ENCODE measurements at regions not wholly inside any gene's neighbourhood (a gene's known extent, or its start where the extent isn't known, plus 50 kb on each side); places are given as distances from the start of the nearest gene placed in this dataset.
"Not testable (repeated sequence)": the region's sequence is repeated elsewhere in the genome, so short reads cannot be mapped to it uniquely, and the experiment has no call there.

GRCh38 chr1:116834595-116834994, 75.1 kb upstream of the PTGFRN start:
- peaks cover 0 to 1% (median 0%) of the 10 kb centered on the region in 5 donors for H3K27me3 Mint-ChIP-seq
- POLR2A ChIA-PET = no interaction called here
- peaks cover 0 to 14% (median 3%) of the 10 kb centered on the region in 9 donors for H3K9me3 Mint-ChIP-seq
- H3K36me3 Mint-ChIP-seq = peaks cover 0 to 6% (median 5%) of the 10 kb centered on the region in 3 donors
- H3K27ac Mint-ChIP-seq = peak overlapping the region in 2 of 10 donors; percentile 20 to 51
- ATAC-seq = no peak
- H3K4me3 Mint-ChIP-seq = peak overlapping the region in 1 of 10 donors; percentile 26
- H3K4me1 Mint-ChIP-seq = peaks cover 0 to 2% (median 0%) of the 10 kb centered on the region in 4 donors
- DNase-seq = no peak

GRCh38 chr1:116835161-116835560, 74.6 kb upstream of the PTGFRN start:
- peaks cover 0 to 1% (median 0%) of the 10 kb centered on the region in 5 donors for H3K27me3 Mint-ChIP-seq

GRCh38 chr1:116836099-116836498, 73.6 kb upstream of the PTGFRN start:
- no peak for DNase-seq
- POLR2A ChIA-PET = no interaction called here
- Mint-ChIP-seq H3K27ac (no peak overlapping the region), H3K4me3 (no peak overlapping the region), H3K9me3 (peaks cover 0 to 14% (median 3%) of the 10 kb centered on the region in 9 donors), H3K36me3 (peaks cover 0 to 6% (median 5%) of the 10 kb centered on the region in 3 donors), H3K27me3 (peaks cover 0 to 1% (median 0%) of the 10 kb centered on the region in 5 donors), H3K4me1 (peaks cover 0 to 2% (median 0%) of the 10 kb centered on the region in 4 donors)
- ATAC-seq = no peak

More at GRCh38 chr1:116835161-116835560, 74.6 kb upstream of the PTGFRN start:
- peaks cover 0 to 6% (median 5%) of the 10 kb centered on the region in 3 donors for H3K36me3 Mint-ChIP-seq
- POLR2A ChIA-PET = no interaction called here
- peaks cover 0 to 2% (median 0%) of the 10 kb centered on the region in 4 donors for H3K4me1 Mint-ChIP-seq
- peaks cover 0 to 14% (median 3%) of the 10 kb centered on the region in 9 donors for H3K9me3 Mint-ChIP-seq
- H3K4me3 Mint-ChIP-seq = no peak overlapping the region
- DNase-seq (no peak), ATAC-seq (no peak)
- peak overlapping the region in 1 of 10 donors; percentile 20 for H3K27ac Mint-ChIP-seq

GRCh38 chr1:116841569-116842344, 68.0 kb upstream of the PTGFRN start:
- Mint-ChIP-seq H3K4me3 (no peak overlapping the region), H3K27ac (no peak overlapping the region), H3K27me3 (peaks cover 0 to 1% (median 0%) of the 10 kb centered on the region in 5 donors), H3K9me3 (peaks cover 0 to 12% (median 3%) of the 10 kb centered on the region in 9 donors), H3K4me1 (no peaks in the 10 kb centered on the region), H3K36me3 (peaks cover 0 to 6% (median 5%) of the 10 kb centered on the region in 3 donors)
- POLR2A ChIA-PET = no interaction called here
- no peak for DNase-seq
- ATAC-seq = no peak

GRCh38 chr1:116842654-116843053, 67.1 kb upstream of the PTGFRN start:
- no peak for DNase-seq
- peaks cover 0 to 2% (median 0%) of the 10 kb centered on the region in 3 donors for H3K36me3 Mint-ChIP-seq
- no peak overlapping the region for H3K4me3 Mint-ChIP-seq
- H3K9me3 Mint-ChIP-seq = peaks cover 0 to 3% (median 0%) of the 10 kb centered on the region in 9 donors
- no peaks in the 10 kb centered on the region for H3K4me1 Mint-ChIP-seq
- H3K27ac Mint-ChIP-seq = no peak overlapping the region
- ATAC-seq = no peak
- POLR2A ChIA-PET = no interaction called here
- H3K27me3 Mint-ChIP-seq = no peaks in the 10 kb centered on the region

- Mint-ChIP-seq H3K4me3 (no peak overlapping the region), H3K36me3 (no peaks in the 10 kb centered on the region), H3K4me1 (peaks cover 0 to 3% (median 0%) of the 10 kb centered on the region in 4 donors), H3K27me3 (no peaks in the 10 kb centered on the region), H3K9me3 (peaks cover 0 to 1% (median 0%) of the 10 kb centered on the region in 9 donors), H3K27ac (peak overlapping the region in 1 of 10 donors; percentile 30)
- DNase-seq (no peak), ATAC-seq (no peak)
- POLR2A ChIA-PET = no interaction called here
These were observed 64.9 kb upstream of the PTGFRN start for GRCh38 chr1:116844775-116845174.

- ATAC-seq (no peak), DNase-seq (no peak)
- Mint-ChIP-seq H3K4me3 (no peak overlapping the region), H3K27me3 (no peaks in the 10 kb centered on the region), H3K27ac (no peak overlapping the region), H3K4me1 (peaks cover 0 to 3% (median 2%) of the 10 kb centered on the region in 4 donors), H3K36me3 (no peaks in the 10 kb centered on the region), H3K9me3 (peaks cover 0 to 2% (median 0%) of the 10 kb centered on the region in 9 donors)
- POLR2A ChIA-PET = no interaction called here
These were observed 62.5 kb upstream of the PTGFRN start for GRCh38 chr1:116847190-116847589.

GRCh38 chr1:116847688-116848531, 61.8 kb upstream of the PTGFRN start:
- no peak for ATAC-seq
- Mint-ChIP-seq H3K27me3 (no peaks in the 10 kb centered on the region), H3K4me3 (no peak overlapping the region), H3K9me3 (peaks cover 0 to 2% (median 0%) of the 10 kb centered on the region in 9 donors), H3K4me1 (peaks cover 0 to 3% (median 2%) of the 10 kb centered on the region in 4 donors), H3K36me3 (no peaks in the 10 kb centered on the region), H3K27ac (peak overlapping the region in 1 of 10 donors; percentile 17)
- no peak for DNase-seq
- POLR2A ChIA-PET = no interaction called here

GRCh38 chr1:116850436-116850835, 59.3 kb upstream of the PTGFRN start:
- Mint-ChIP-seq H3K4me1 (peaks cover 9 to 18% (median 13%) of the 10 kb centered on the region in 4 donors), H3K4me3 (no peak overlapping the region), H3K27me3 (no peaks in the 10 kb centered on the region), H3K27ac (peak overlapping the region in 1 of 10 donors; percentile 55), H3K36me3 (no peaks in the 10 kb centered on the region), H3K9me3 (peaks cover 0 to 2% (median 0%) of the 10 kb centered on the region in 9 donors)
- ATAC-seq = no peak
- POLR2A ChIA-PET = no interaction called here
- no peak for DNase-seq

- Mint-ChIP-seq H3K27ac (peak overlapping the region in 1 of 10 donors; percentile 80), H3K4me1 (peaks cover 9 to 18% (median 14%) of the 10 kb centered on the region in 4 donors)
- DNase-seq, H3K27me3 Mint-ChIP-seq, H3K9me3 Mint-ChIP-seq, POLR2A ChIA-PET, H3K36me3 Mint-ChIP-seq, H3K4me3 Mint-ChIP-seq, ATAC-seq: not testable (repeated sequence)
These were observed 58.5 kb upstream of the PTGFRN start for GRCh38 chr1:116851189-116851588.

- Mint-ChIP-seq H3K27me3 (no peaks in the 10 kb centered on the region), H3K27ac (peak overlapping the region in 1 of 10 donors; percentile 38), H3K4me3 (no peak overlapping the region), H3K36me3 (no peaks in the 10 kb centered on the region), H3K4me1 (peaks cover 9 to 18% (median 14%) of the 10 kb centered on the region in 4 donors), H3K9me3 (peaks cover 0 to 2% (median 0%) of the 10 kb centered on the region in 9 donors)
- POLR2A ChIA-PET = no interaction called here
- DNase-seq (no peak), ATAC-seq (no peak)
These were observed 57.9 kb upstream of the PTGFRN start for GRCh38 chr1:116851846-116852245.

- Mint-ChIP-seq H3K27me3 (no peaks in the 10 kb centered on the region), H3K36me3 (no peaks in the 10 kb centered on the region), H3K9me3 (peaks cover 0 to 2% (median 0%) of the 10 kb centered on the region in 9 donors), H3K27ac (peak overlapping the region in 1 of 10 donors; percentile 60), H3K4me1 (peaks cover 9 to 18% (median 14%) of the 10 kb centered on the region in 4 donors), H3K4me3 (no peak overlapping the region)
- ATAC-seq (no peak), DNase-seq (no peak)
- POLR2A ChIA-PET = interaction anchor here (0.6 kb wide), 1 partner anchor 177 kb away, joined by 4 read pairs; no protein-coding TSS in a partner anchor
These were observed 57.3 kb upstream of the PTGFRN start for GRCh38 chr1:116852367-116852766.

All from naive thymus-derived CD8-positive, alpha-beta T cell (primary cell).